Colon (tissue), 2 donors: ENCODE measurements at regions not wholly inside any gene's neighbourhood (a gene's known extent, or its start where the extent isn't known, plus 50 kb on each side); places are given as distances from the start of the nearest gene placed in this dataset.
A peak's percentile ranks its signal among the peaks of the same experiment; 100 is the strongest.

Experiments
- FAIRE-seq: peaks from 2 replicates; lab custom pipeline; 2012; peaks lifted over from hg19 to GRCh38; lab: Jason Lieb, UNC
- donor health status: control.
- donor health status: control.

DNA sequence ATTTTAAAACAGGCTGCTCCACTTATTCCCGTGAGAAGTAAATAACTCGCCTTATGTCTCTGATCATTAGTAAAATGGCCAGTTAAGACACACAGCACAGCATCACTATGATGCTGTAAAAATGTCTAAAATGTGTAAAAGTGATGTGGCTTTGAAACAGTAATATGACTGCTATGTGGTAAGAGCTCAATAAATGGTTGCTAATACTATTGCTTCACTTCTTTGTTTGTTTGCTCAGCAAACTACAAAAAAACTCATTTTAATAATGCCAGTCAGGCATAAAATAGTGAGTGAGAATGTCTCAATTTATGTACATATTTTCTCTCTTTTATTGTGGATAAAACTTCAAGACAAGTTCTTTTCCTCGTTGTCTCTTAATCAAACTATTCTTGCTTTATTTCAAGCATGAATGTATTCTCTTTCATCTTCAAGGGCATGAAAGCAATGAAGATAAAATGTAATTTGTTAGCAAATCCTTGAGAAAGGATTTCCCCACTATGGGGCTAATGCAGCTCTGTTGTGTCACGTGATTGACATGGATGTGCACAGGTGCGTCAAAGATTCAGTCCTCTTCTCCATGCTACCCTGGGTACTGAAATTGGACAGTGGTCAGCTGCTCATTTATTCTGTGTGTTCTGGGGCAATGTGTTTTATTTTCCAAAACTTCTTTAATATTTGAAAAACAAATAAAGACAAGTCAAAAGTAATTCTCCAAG lies 387.2 kb downstream of the TRIB2 start:
- FAIRE-seq: no peak

DNA sequence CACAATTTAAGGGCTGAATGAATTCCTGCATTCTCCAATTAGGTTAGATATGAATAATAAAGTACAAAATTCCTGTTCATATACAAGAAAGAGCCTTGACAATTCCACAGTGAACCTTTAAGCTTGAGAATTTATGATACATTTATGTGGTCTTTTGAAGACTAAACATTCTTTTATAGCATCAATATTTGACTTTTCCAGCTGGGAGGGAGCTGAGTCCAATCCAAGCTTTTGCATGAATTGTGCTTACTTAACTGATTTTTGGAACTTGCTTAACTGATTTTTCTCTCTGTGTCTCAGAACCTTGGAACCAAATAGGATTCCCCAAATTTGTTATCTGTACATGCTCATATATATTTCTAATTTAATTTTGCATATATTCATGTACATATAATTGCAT lies 388.0 kb downstream of the TRIB2 start:
- FAIRE-seq: no peak

DNA sequence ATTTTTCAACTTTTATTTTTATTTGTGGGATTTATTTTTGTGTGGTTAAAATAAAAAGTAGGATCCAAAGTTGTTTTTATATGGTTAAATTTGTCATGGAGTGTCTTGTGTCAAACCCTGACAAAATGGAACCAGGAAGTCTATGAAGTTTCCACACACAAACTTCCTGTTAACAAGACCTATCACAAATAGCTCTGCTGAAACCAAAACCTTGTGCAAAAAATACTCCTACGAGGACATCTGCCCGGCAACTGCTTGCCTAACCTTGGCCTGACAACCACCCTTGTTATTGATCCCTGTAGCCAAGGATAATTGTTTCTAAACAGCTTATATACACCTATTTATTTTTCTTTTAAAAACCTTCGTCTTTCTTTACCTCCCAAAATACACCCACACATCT lies 389.6 kb downstream of the TRIB2 start:
- FAIRE-seq: no peak

DNA sequence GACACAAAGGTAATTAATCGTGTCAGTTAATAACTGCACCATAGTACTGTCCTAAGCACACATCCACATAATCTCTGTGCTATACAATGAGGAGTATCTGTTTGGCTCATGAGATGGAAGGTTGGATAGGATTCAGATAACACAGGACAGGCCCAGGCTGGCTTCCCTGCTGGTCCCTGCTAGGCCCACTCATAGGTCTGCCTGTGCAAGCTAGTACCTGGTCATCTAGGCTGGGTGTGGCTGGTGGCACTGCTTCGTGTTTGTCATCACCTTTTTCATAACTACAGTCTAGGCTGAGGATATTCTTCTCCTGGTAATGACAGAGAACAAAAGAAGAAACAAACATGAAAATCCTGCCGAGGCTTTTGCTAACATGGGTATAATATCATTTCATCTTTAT lies 392.8 kb downstream of the TRIB2 start:
- FAIRE-seq: no peak

DNA sequence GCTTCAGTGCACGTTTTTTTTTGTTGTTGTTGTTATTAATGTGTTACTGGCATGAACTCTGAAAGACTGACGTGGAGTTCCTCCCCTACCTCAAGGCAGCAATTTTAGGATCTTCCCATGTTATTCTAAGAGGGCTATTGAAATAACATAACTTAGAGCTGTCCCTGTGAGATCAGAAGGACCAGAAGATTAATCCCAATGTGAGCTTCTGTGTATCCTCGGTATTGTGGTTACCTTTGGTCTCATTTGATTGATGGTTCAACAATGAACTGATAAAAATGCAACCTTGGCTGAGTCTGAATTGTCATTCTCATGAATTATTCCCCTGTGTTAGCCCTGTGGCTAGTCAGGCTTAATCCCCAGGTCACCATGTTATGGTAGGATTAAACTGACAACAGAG lies 394.1 kb downstream of the TRIB2 start:
- FAIRE-seq: no peak

DNA sequence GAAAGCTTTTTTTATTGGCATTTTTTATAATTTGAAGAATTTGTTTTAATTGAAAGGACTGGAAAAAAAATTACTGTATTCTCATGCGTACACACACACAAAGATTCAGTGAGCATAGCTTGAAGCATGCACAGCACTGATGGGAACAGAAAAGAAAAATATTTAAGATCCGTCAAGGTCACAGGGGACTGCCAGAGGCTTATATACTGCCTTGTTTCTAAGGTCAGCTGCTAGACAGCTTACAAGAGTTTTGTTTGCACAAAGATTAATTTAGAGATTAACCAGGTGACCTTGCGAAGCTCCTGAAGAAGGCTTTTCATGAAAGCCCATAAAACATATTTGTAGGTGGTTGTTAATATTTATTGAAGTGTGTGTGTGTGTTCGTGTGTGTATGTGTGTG lies 396.3 kb downstream of the TRIB2 start:
- FAIRE-seq: no peak

DNA sequence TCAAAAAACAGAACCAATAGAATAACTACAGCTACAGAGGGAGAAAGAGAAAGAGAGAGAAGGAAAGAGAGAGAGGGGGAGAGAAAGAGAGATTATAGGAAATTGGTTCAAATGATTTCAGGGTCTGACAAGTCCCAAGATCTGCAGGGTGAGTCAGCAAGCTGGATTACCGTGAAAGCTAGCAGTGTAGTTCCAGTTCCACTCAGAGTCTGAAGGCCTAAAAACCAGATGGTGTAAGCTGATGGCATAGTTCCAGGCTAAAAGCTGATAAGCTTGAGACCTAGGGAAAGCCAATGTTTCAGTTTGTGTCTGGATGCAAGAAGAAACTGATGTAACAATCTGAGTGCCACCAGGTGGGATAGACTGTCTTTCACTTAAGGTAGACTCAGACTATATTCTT lies 397.7 kb downstream of the TRIB2 start:
- no peak for FAIRE-seq

DNA sequence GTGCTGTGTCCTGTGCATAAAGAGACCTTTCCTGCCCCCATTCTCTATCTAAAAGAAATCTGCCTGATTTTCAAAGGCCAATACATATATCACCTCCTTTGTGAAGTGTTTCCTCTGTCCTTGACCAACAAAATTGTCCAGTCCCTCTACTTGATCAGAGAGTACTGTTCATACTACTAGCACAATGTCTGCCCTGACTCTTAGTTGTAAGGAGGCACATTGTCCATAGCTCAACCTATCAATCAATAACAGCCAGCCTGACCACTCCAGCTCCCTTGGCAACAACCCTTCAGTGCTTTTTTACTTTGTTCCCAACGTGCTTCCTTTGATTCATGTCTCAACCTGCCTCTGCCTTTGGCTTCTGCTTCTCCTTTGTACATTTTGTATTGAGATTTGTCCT lies 398.9 kb downstream of the TRIB2 start:
- FAIRE-seq: no peak

DNA sequence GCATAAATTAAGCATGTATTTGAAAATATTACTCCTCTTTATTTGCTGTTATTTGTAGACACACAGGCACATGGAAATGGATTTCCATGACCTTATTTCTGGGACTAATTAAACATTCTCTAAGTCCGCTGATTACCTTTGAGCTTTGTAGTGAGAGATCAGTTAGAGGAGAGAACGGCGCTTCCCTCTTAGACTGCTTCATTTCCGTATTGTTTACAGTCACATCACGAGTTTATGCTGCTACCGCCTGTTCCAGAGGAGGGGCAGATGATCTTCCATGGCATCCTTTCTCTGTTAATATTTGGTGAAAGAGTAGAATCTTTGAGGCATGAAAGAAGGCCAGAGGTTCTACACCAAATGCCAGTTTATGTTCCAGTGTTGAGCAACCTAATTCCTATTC lies 404.4 kb downstream of the TRIB2 start:
- no peak for FAIRE-seq

DNA sequence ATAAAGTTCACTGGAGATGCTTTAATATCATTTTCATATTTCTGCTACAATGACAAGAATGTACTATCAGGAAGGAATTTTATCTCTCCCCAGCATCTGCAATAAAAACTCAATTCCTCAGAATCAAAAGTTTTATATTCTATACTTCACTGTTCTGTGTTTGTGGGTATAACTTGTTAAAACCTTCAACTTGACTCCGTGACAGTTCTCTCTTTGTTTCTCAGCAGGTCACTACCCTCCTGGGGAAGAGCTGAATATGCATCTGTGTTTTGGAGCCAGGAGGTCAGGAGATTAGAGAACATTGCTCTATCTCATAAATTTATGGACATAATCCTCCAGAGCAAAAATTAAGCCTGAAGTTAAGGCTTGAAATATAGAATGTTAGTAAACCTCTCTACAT lies 411.4 kb downstream of the TRIB2 start:
- FAIRE-seq: no peak

DNA sequence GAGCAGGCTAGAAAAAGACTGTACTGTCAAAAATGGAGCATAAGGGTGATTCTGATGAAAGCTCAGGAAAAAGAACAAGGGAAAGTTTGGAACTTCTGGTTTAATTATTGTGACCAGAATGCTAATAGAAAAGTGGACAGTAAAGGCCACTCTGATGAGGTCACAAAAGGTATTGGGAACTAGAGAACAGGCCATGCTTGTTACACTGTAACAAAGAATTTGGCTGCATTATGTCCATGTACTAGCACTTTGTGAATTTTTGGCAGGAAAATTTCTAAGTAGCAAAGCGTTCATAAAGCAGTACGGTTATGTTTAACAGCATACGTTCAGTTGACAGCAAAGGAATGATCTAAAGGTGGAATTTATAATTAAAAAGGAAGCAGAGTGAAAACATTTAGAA lies 418.6 kb downstream of the TRIB2 start:
- FAIRE-seq: no peak

DNA sequence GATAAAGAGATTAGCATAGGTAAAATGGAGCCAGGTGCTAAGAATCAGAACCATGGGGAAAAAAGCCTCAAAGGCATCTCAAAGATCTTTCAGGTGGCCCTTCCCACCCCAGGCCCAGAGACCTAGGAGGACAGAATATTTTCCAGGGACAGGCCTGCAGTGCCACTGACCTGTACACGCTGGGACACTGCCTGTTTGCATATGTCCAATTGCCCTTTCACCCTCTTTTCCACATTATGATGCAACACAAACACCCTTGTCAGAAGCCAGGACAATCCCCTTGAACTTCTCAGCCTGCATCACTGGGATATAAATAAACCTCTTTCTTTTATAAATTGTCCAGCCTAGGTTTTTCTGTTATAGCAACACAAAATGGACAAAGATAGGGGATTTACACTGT lies 419.1 kb downstream of the TRIB2 start:
- no peak for FAIRE-seq

DNA sequence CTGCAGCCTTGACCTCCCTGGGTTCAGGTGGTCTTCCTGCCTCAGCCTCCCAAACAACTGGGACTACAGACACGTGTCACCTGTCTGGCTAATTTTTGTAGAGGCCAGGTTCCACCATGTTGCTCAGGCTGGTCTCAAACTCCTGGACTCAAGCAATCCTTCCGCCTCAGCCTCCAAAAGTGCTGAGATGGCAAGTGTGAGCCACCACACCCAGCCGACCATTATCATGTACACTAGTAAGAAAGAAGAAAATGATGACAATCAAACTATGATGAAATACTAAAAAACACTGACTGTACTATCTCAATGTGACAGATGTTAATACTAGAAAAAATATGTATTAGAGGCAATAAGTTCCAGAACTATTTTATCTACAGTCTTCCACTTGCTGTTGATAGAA lies 420.9 kb downstream of the TRIB2 start:
- FAIRE-seq: no peak

DNA sequence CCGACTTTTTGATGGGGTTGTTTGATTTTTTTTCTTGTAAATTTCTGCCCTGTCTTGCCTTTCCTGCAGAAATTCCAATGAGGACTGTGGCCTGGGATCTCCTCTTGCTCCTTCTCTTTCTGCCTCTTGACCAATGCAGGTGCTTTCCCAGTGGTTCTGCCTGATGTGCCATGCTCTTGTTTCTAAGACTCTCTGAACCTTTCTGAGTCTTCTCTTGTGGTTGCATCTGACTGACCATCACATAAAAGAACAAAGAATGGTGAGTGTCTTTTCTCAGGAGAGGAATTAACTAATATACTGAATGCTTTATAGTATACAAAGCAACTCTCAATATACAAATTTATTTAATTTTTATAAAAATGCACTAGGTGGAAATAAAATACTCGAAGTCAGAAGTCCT lies 424.6 kb downstream of the TRIB2 start:
- FAIRE-seq: no peak

DNA sequence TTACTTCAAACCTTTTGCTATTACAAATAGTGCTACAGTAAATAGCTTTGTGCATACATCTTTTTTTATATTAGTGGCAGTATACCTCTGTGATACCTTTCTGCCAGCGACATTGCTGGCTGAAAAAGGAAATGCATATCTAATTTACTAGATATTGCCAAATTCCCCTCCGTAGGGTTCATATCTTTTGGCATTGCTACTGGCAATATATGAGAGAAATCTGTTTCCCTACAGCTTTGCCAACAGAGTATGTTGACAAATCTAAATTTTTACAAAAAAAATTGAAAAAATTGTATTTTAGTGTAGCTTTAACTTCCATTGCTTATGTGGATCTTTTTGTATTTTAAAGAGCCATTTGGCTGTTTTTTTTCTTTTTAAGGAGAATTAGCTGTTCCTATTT lies 426.7 kb downstream of the TRIB2 start:
- no peak for FAIRE-seq

DNA sequence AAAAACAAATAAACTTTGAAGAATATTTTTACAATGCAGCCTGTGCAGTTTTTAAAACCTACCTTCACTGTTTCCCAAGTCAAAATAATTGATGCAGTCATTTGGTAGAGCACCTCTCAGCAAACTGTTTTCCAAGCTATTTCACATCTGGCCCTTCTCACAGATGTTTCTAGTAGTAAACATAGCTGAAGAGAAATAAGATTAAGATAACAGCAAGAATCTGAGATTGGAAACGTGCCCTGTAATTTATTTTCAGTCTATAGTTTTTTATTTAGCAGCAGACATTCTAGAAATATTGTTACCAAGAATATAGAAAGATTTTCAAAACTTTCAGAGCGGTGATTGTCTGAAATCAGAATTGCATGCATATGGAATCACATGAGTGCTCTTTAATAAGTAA lies 440.2 kb downstream of the TRIB2 start:
- no peak for FAIRE-seq

DNA sequence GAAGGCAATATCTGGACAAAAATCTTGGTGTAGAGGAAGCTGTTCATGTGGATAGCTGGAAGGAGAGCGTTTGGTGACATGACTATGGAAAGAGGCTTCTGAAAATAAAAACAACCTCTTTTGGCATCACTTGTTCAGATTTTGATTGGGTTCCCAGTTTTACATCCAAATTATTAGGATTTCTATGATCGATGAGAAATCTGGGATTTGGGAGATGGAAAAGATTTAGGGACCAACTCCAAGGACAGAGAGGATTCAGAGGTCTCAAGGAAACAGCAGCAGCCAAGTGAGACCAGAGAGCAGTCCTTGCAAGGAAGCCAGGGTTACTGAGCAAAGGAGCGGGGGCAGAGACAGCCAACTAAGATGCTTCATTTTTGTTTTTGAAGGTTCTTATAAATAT lies 441.7 kb downstream of the TRIB2 start:
- FAIRE-seq: no peak

DNA sequence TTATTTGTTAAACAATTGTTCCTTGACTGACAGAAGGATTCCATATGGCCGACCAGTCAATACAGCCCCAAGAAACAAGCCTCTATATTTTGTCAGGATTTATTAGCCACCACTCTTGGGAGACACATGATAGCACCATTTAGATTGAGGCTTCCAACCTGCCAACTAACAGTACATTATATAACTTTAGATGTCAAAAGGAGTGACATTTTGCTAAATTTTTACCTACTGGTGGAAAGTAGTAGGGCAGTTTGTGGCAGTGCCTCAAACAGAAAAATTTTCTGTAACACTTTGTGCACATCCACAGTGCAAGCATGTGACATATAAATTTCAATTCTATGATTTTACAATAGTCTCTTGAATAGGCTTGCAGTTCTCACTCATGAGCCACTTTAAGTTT lies 464.0 kb downstream of the TRIB2 start:
- FAIRE-seq: no peak

DNA sequence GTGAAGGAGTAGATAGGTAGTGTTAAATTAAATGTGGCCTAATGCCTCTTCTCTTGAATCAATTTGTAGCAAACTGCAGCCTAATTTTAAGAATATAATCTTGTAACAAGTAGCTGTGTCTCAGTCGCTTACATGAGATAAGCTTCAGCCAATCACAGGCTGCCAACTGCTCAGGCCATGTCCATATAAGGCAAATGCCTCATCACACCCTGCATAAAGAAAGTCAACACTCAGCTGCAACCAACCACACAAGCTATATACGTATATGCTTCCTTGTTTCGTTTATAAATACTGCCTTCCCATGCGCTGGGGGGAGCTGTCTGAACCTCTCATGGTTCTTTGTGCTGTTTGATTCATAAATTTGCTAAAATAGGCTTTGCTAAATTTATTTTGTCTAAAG lies 476.3 kb downstream of the TRIB2 start:
- FAIRE-seq: no peak

DNA sequence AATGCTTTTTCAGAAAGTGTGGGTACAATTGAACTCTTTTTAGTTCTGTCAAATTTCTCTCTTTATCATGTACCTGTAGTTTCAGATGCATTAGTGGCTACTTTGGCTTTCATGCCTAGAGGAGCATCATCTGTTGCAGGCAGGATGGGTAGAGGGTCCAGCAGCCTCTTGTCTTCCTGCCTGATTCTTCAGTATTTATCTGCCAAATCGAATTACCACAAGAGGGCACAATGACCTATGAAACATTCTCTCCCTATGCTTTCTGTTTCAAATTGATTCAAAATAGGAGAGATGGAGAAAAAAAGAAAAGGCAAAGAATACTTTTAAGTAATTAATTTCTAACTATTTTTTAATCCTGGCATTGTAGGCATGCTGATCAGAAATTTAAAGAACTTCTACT lies 477.2 kb downstream of the TRIB2 start:
- FAIRE-seq: no peak

DNA sequence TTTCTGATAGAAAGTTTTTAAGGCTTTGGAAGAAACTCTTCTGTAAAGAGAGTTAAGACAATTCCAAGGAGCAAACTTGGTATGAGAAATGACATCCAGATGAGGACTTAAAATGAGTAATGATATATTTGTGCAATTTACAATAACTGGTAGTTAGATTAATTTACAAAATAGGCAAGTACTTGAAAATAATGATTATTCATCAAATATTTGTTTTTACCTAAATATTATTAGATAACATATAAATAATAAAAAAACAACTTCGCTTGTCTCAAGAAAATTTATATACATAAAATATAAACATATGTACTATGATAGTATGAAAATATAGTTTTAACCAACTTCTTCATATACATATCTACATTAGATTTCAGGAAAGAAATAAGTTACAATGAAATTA lies 478.5 kb downstream of the TRIB2 start:
- FAIRE-seq: peak; percentile 93

DNA sequence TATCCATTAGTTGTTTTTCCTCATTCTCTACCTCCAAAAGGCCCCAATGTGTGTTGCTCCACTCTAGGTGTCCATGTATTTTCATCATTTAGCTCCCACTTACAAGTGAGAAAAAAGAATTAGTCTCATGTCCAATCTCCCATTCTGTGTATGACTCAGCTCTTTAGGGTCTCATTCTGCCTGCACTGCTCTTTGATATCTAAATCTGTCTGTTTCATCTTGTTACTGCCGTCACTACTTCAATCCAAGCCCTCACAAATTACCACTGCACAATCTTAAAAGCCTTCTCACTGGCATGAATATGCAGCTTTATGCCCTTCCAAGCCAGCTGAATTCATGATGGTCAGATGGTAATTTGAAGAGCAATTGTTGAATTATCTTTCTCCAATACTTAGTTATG lies 480.5 kb downstream of the TRIB2 start:
- FAIRE-seq: no peak

DNA sequence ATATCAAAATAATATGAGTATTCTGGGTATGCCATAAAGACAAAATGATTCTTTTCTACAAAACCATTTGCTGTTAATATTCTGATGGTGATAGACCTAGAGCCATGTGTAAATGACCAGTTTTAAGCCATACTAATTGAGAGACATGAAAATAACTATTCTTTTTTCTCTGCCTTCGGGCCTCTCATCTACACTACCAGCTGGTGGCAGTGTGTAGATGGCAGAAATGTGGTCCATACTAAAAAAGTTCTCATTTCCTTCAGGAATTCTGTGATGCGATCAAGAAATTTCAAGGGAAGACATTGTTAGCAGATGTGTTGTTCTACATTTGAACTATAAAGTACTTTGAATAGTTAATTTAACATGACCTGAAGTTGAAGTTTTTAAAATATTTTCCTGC lies 485.2 kb downstream of the TRIB2 start:
- no peak for FAIRE-seq

DNA sequence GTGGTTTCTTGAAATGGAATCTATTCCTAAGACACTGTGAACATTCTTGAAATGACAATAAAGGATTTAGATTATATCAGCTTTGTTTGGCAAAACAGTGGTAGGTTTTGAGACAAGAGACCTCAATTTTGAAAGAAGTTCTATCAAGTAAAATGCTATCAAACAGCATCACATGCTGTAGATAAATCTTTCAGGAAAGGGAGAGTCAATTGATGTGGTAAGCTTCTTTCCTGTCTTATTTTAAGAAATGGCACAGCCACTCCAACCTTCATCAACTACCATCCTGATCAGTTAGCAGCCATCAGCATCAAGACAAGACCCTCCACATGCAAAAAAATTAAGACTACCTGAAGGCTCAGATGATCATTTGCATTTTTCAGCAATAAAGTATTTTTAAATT lies 495.4 kb downstream of the TRIB2 start:
- no peak for FAIRE-seq

DNA sequence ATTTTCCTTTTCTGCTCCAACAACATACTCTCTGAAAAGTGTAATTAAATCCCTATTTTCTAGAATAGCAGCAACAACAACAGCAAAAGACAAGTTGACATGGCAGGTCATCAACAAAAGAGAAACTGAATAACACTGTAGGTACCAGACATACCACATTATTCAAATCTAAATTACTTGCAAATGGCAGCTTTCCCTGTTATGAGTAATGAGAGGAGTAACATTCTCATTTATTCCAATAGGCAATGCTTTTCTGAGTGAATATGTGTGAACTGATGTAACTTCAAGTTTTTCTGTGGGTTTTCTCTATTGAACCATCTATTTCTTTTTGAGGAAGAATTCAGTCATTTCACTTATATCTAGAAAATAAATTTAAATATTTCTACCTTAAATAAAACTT lies 501.5 kb downstream of the TRIB2 start:
- FAIRE-seq: no peak
